Neural progenitor cell (in vitro differentiated cells): ENCODE measurements at regions not wholly inside any gene's neighbourhood (a gene's known extent, or its start where the extent isn't known, plus 50 kb on each side); places are given as distances from the start of the nearest gene placed in this dataset.

Source experiments
- EZH2 ChIP-seq: fragments of 200-600 bp; sonication (generic); IDR thresholded peaks from 2 replicates; pipeline ENCODE4 v1.6.1; 2017; ENCODE audit warnings: antibody characterized with exemption, mild to moderate bottlenecking, moderate library complexity
- EZH2phosphoT487 ChIP-seq: fragments of 200-600 bp; sonication (generic); IDR thresholded peaks from 2 replicates; pipeline ENCODE4 v1.6.1; 2017; ENCODE audit warnings: antibody characterized with exemption
- TF ChIP-seq, protein P1 (sequence below): fragments of 200-600 bp; sonication (generic); IDR thresholded peaks from 2 replicates; pipeline ENCODE4 v1.5.1; 2017; ENCODE audit warnings: antibody characterized with exemption, mild to moderate bottlenecking

DNA sequence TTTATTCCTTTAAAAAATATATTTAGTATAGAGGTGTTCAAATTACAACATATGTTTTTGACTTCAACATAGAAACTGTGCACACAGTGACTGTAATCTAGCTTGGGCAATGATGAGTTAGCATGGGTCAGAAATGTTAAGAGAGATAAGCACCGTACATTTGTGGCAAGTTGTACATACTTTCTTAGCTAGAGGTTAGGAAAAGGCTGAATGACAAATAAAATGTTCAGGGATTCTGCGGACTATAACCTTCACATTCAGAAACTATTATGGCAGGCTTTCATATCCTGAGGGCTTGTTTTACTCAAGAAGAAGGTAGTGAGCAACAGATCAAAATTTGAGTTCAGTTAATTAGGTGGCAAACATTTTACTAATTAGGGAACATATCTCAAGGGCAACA, 379.7 kb upstream of the EPHA6 start:
- TF ChIP-seq, protein P1, sequence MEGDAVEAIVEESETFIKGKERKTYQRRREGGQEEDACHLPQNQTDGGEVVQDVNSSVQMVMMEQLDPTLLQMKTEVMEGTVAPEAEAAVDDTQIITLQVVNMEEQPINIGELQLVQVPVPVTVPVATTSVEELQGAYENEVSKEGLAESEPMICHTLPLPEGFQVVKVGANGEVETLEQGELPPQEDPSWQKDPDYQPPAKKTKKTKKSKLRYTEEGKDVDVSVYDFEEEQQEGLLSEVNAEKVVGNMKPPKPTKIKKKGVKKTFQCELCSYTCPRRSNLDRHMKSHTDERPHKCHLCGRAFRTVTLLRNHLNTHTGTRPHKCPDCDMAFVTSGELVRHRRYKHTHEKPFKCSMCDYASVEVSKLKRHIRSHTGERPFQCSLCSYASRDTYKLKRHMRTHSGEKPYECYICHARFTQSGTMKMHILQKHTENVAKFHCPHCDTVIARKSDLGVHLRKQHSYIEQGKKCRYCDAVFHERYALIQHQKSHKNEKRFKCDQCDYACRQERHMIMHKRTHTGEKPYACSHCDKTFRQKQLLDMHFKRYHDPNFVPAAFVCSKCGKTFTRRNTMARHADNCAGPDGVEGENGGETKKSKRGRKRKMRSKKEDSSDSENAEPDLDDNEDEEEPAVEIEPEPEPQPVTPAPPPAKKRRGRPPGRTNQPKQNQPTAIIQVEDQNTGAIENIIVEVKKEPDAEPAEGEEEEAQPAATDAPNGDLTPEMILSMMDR: no peak
- TF ChIP-seq EZH2 (no peak), EZH2phosphoT487 (no peak)
